PFSK-1 (cell line): ENCODE measurements at regions not wholly inside any gene's neighbourhood (a gene's known extent, or its start where the extent isn't known, plus 50 kb on each side); places are given as distances from the start of the nearest gene placed in this dataset.

ENCODE experiments used
- FOXP2 ChIP-seq: optimal IDR thresholded peaks from 2 replicates; pipeline ENCODE3; 2011; ENCODE audit warnings: borderline replicate concordance, control low read depth, inconsistent platforms; ENCODE audit not compliant: insufficient read depth; ENCODE audit errors: extremely low read length, extremely low read depth
- POLR2AphosphoS5 ChIP-seq: IDR thresholded peaks from 2 replicates; pipeline ENCODE4 v1.6.1; 2012; ENCODE audit warnings: low read depth, mild to moderate bottlenecking, control low read depth, low read length, moderate library complexity
- REST ChIP-seq, 2 experiments: IDR thresholded peaks; 2 replicates each; pipeline versions ENCODE4 v1.6.1 to v1.8.0; 2011 to 2012; ENCODE audit warnings: low read depth in 2 of 2, low read length in 2 of 2, control low read depth in 1 of 2, inconsistent platforms in 1 of 2, mild to moderate bottlenecking in 1 of 2, moderate library complexity in 1 of 2; ENCODE audit not compliant: insufficient read depth in 1 of 2
- SIN3A ChIP-seq: IDR thresholded peaks from 2 replicates; pipeline ENCODE4 v1.6.1; 2012; ENCODE audit warnings: mild to moderate bottlenecking, low read length, moderate library complexity, borderline replicate concordance; ENCODE audit not compliant: insufficient read depth
- TAF1 ChIP-seq: IDR thresholded peaks from 2 replicates; pipeline ENCODE4 v1.6.1; 2012; ENCODE audit warnings: low read length, control low read depth, borderline replicate concordance; ENCODE audit not compliant: insufficient read depth

- TF ChIP-seq POLR2AphosphoS5, result no peak
- TF ChIP-seq FOXP2, result no peak
- TF ChIP-seq TAF1, result no peak
- no peak for TF ChIP-seq REST (IDR thresholded peaks at IDR 0.05; ENCODE audit: insufficient read depth in 1 of 2, low read depth in 2 of 2, low read length in 2 of 2)
- no peak for TF ChIP-seq SIN3A
Measured at GRCh38 chr6:168874637-168875036, 379.0 kb downstream of the THBS2 start.

GRCh38 chr6:168873278-168874190 lies 380.1 kb downstream of the THBS2 start:
- TF ChIP-seq SIN3A (no peak), FOXP2 (no peak), POLR2AphosphoS5 (no peak), TAF1 (no peak), REST (IDR thresholded peaks at IDR 0.05; ENCODE audit: insufficient read depth in 1 of 2, low read depth in 2 of 2, low read length in 2 of 2) (no peak)

- no peak for TF ChIP-seq REST (IDR thresholded peaks at IDR 0.05; ENCODE audit: insufficient read depth in 1 of 2, low read depth in 2 of 2, low read length in 2 of 2)
- TF ChIP-seq FOXP2, result no peak
- no peak for TF ChIP-seq SIN3A
- TF ChIP-seq TAF1, result no peak
- TF ChIP-seq POLR2AphosphoS5, result no peak
Measured at GRCh38 chr6:168871642-168872315, 381.9 kb downstream of the THBS2 start.

- no peak for TF ChIP-seq FOXP2
- no peak for TF ChIP-seq SIN3A
- TF ChIP-seq REST (IDR thresholded peaks at IDR 0.05; ENCODE audit: insufficient read depth in 1 of 2, low read depth in 2 of 2, low read length in 2 of 2), result no peak
Measured at GRCh38 chr6:168870982-168871381, 382.7 kb downstream of the THBS2 start.
